ENCODE measurements at regions not wholly inside any gene's neighbourhood (a gene's known extent, or its start where the extent isn't known, plus 50 kb on each side); places are given as distances from the start of the nearest gene placed in this dataset.

DNA sequence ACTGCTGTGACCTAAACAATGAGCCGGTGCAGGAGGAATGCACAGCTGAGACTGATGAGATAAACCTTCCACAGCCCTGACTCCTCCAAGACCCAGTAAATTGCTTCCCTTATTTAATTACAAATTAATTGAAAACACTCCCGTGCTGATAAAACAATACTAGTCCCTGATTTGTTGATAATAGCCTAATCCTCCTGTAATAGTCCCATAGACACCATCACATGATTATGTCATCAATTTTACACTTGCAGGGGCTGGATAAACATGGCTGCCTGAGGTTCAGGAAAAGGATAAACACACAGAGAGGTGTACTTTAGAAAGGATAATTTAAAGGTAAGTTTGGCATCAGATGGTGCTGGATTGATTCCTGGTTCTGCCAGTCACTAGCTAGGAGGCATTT lies 84.6 kb upstream of the SPAG17 start:
- Mint-ChIP-seq H3K27ac (no peak overlapping the region), H3K4me1 (ENCODE audit: low read depth) (no peaks in the 10 kb centered on the region), H3K4me3 (no peak overlapping the region), H3K9me3 (no peaks in the 10 kb centered on the region), H3K36me3 (ENCODE audit: insufficient read depth in 2 of 2) (no peaks in the 10 kb centered on the region), H3K27me3 (ENCODE audit: low read depth) (no peaks in the 10 kb centered on the region)
- no peak for ATAC-seq (replicated peaks in 1 of 2)
- no peak for DNase-seq

GRCh38 chr1:118266436-118266835 lies 81.4 kb upstream of the SPAG17 start:
- DNase-seq: no peak
- H3K9me3 Mint-ChIP-seq: no peaks in the 10 kb centered on the region
- H3K36me3 Mint-ChIP-seq (ENCODE audit: insufficient read depth in 2 of 2): no peaks in the 10 kb centered on the region
- no peak for ATAC-seq (replicated peaks in 1 of 2)
- no peaks in the 10 kb centered on the region for H3K27me3 Mint-ChIP-seq (ENCODE audit: low read depth)
- H3K4me1 Mint-ChIP-seq (ENCODE audit: low read depth): no peaks in the 10 kb centered on the region
- no peak overlapping the region for H3K4me3 Mint-ChIP-seq
- no peak overlapping the region for H3K27ac Mint-ChIP-seq

- no peak overlapping the region for H3K4me3 Mint-ChIP-seq
- DNase-seq (no peak), ATAC-seq (replicated peaks in 1 of 2) (no peak)
- peaks cover 0 to 2% of the 10 kb centered on the region in 2 donors for H3K9me3 Mint-ChIP-seq
- no peaks in the 10 kb centered on the region for H3K27me3 Mint-ChIP-seq (ENCODE audit: low read depth)
- H3K36me3 Mint-ChIP-seq (ENCODE audit: insufficient read depth in 2 of 2): no peaks in the 10 kb centered on the region
- H3K27ac Mint-ChIP-seq: no peak overlapping the region
- H3K4me1 Mint-ChIP-seq (ENCODE audit: low read depth): no peaks in the 10 kb centered on the region
These were observed 79.3 kb upstream of the SPAG17 start for GRCh38 chr1:118264343-118264742.

DNA sequence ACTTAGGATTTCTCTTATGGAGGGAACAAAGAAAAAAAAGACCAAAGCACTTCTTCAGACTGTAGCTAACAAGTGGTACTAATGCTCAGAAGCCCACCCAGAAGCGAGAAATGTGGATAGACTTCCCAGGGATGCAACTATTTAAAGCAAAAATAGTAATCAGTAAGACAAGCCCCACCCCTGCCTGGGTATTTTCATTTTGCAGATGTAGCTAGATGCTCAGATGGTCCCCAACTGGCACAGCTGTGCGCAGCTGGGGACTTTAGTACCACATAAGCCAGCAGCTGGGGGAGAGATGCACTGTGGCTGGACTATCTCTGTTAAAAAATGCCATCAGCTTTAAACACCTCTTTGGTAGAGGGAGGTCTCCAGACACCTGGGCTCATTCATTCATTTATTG lies 77.8 kb upstream of the SPAG17 start:
- Mint-ChIP-seq H3K27me3 (ENCODE audit: low read depth) (no peaks in the 10 kb centered on the region), H3K4me1 (ENCODE audit: low read depth) (no peaks in the 10 kb centered on the region), H3K4me3 (no peak overlapping the region), H3K27ac (no peak overlapping the region), H3K9me3 (peaks cover 0 to 2% of the 10 kb centered on the region in 2 donors), H3K36me3 (ENCODE audit: insufficient read depth in 2 of 2) (no peaks in the 10 kb centered on the region)
- ATAC-seq (replicated peaks in 1 of 2): no peak
- no peak for DNase-seq

DNA sequence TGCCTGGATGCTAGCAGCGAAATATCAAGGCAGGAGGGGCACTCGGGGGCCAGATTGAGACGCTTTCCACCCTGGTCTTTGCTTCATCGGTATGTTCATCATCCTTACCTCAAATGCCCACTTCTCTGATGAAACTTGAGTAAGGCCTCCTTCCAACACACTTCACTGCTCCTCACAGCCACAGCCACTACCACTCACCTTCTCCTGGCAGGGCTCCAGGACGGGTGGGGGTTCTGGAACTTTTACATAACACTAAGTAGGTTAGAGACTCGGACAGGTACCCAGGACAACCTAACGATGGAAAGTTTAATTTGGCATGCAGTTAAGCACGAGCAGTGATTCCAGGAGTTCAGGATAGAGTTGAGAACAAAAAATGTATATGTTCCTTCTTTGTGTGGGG lies 73.9 kb upstream of the SPAG17 start:
- H3K27me3 Mint-ChIP-seq (ENCODE audit: low read depth): no peaks in the 10 kb centered on the region
- no peak overlapping the region for H3K27ac Mint-ChIP-seq
- no peak overlapping the region for H3K4me3 Mint-ChIP-seq
- DNase-seq: no peak
- no peak for ATAC-seq (replicated peaks in 1 of 2)
- H3K36me3 Mint-ChIP-seq (ENCODE audit: insufficient read depth in 2 of 2): no peaks in the 10 kb centered on the region
- H3K9me3 Mint-ChIP-seq: peaks cover 0 to 2% of the 10 kb centered on the region in 2 donors
- H3K4me1 Mint-ChIP-seq (ENCODE audit: low read depth): no peaks in the 10 kb centered on the region

GRCh38 chr1:118257946-118258345 lies 72.9 kb upstream of the SPAG17 start:
- H3K27ac Mint-ChIP-seq: no peak overlapping the region
- no peaks in the 10 kb centered on the region for H3K36me3 Mint-ChIP-seq (ENCODE audit: insufficient read depth in 2 of 2)
- no peaks in the 10 kb centered on the region for H3K4me1 Mint-ChIP-seq (ENCODE audit: low read depth)
- peaks cover 0 to 2% of the 10 kb centered on the region in 2 donors for H3K9me3 Mint-ChIP-seq
- DNase-seq (no peak), ATAC-seq (replicated peaks in 1 of 2) (no peak)
- H3K27me3 Mint-ChIP-seq (ENCODE audit: low read depth): no peaks in the 10 kb centered on the region
- H3K4me3 Mint-ChIP-seq: no peak overlapping the region

- Mint-ChIP-seq H3K4me3 (no peak overlapping the region), H3K27me3 (ENCODE audit: low read depth) (no peaks in the 10 kb centered on the region), H3K27ac (no peak overlapping the region), H3K36me3 (ENCODE audit: insufficient read depth in 2 of 2) (no peaks in the 10 kb centered on the region), H3K4me1 (ENCODE audit: low read depth) (no peaks in the 10 kb centered on the region), H3K9me3 (no peaks in the 10 kb centered on the region)
- ATAC-seq (replicated peaks in 1 of 2) (no peak), DNase-seq (no peak)
These were observed 69.7 kb upstream of the SPAG17 start for GRCh38 chr1:118254491-118255425.

DNA sequence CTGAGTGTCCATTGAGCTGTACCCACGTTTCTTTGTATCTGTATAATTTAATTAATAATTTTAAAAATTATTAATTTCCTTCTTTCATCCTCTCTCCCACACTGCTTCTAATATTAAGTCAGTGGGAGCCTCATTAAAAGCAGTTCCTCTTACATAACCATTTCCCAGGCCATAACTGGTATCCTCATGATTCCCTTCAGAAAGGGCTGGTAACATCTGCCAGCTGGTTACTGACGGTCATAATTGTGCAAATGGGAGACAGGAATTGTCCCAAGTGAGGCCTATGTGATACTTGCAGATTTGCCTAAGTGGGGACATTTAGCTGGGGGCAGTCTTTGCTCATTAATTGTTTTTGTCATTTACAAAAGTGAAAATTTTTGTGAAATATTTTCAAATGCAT lies 69.0 kb upstream of the SPAG17 start:
- H3K36me3 Mint-ChIP-seq (ENCODE audit: insufficient read depth in 2 of 2): no peaks in the 10 kb centered on the region

GRCh38 chr1:118253053-118253915 lies 68.3 kb upstream of the SPAG17 start:
- no peak overlapping the region for H3K4me3 Mint-ChIP-seq
- no peaks in the 10 kb centered on the region for H3K27me3 Mint-ChIP-seq (ENCODE audit: low read depth)
- H3K27ac Mint-ChIP-seq: no peak overlapping the region
- H3K36me3 Mint-ChIP-seq (ENCODE audit: insufficient read depth in 2 of 2): no peaks in the 10 kb centered on the region
- DNase-seq (no peak), ATAC-seq (replicated peaks in 1 of 2) (no peak)
- H3K9me3 Mint-ChIP-seq: no peaks in the 10 kb centered on the region
- H3K4me1 Mint-ChIP-seq (ENCODE audit: low read depth): no peaks in the 10 kb centered on the region

More for the DNA sequence above, 69.0 kb upstream of the SPAG17 start:
- ATAC-seq (replicated peaks in 1 of 2) (no peak), DNase-seq (no peak)
- Mint-ChIP-seq H3K9me3 (no peaks in the 10 kb centered on the region), H3K27ac (no peak overlapping the region), H3K4me1 (ENCODE audit: low read depth) (no peaks in the 10 kb centered on the region), H3K27me3 (ENCODE audit: low read depth) (no peaks in the 10 kb centered on the region), H3K4me3 (no peak overlapping the region)

DNA sequence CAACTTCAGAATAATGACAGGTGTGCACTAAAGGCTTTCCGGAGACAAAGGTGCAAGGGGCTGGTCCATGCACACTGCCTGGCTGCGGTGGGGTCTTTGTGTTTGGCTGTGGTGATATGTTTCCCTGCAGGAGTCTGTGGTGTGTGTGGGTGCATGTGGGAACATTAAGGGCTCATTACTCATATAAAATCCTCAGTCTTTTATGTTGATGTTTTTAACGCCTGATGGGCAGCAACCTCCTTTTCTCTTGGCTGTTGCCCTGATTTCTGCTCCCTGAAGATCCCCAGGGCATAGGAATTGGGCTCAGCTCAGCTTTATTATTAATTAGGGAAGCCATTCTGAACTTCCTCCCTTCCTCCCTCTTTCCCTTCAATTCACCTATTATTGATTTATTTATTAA lies 67.6 kb upstream of the SPAG17 start:
- H3K4me3 Mint-ChIP-seq: no peak overlapping the region
- DNase-seq: no peak
- no peaks in the 10 kb centered on the region for H3K9me3 Mint-ChIP-seq
- no peak for ATAC-seq (replicated peaks in 1 of 2)
- no peaks in the 10 kb centered on the region for H3K4me1 Mint-ChIP-seq (ENCODE audit: low read depth)
- no peaks in the 10 kb centered on the region for H3K36me3 Mint-ChIP-seq (ENCODE audit: insufficient read depth in 2 of 2)
- no peak overlapping the region for H3K27ac Mint-ChIP-seq
- no peaks in the 10 kb centered on the region for H3K27me3 Mint-ChIP-seq (ENCODE audit: low read depth)

- Mint-ChIP-seq H3K27me3 (ENCODE audit: low read depth) (no peaks in the 10 kb centered on the region), H3K36me3 (ENCODE audit: insufficient read depth in 2 of 2) (no peaks in the 10 kb centered on the region), H3K4me1 (ENCODE audit: low read depth) (no peaks in the 10 kb centered on the region), H3K4me3 (no peak overlapping the region), H3K9me3 (peaks cover 0 to 1% of the 10 kb centered on the region in 2 donors), H3K27ac (no peak overlapping the region)
- ATAC-seq (replicated peaks in 1 of 2): no peak
- no peak for DNase-seq
These were observed 65.2 kb upstream of the SPAG17 start for GRCh38 chr1:118250232-118250631.

- DNase-seq (no peak), ATAC-seq (replicated peaks in 1 of 2) (no peak)
- Mint-ChIP-seq H3K4me3 (no peak overlapping the region), H3K36me3 (ENCODE audit: insufficient read depth in 2 of 2) (no peaks in the 10 kb centered on the region), H3K4me1 (ENCODE audit: low read depth) (no peaks in the 10 kb centered on the region), H3K27me3 (ENCODE audit: low read depth) (no peaks in the 10 kb centered on the region), H3K9me3 (peaks cover 2 to 6% of the 10 kb centered on the region in 2 donors), H3K27ac (no peak overlapping the region)
These were observed 64.6 kb upstream of the SPAG17 start for GRCh38 chr1:118249641-118250040.

- Mint-ChIP-seq H3K36me3 (ENCODE audit: insufficient read depth in 2 of 2) (no peaks in the 10 kb centered on the region), H3K4me1 (ENCODE audit: low read depth) (no peaks in the 10 kb centered on the region), H3K27me3 (ENCODE audit: low read depth) (no peaks in the 10 kb centered on the region), H3K4me3 (no peak overlapping the region), H3K27ac (no peak overlapping the region), H3K9me3 (peaks cover 5 to 6% of the 10 kb centered on the region in 2 donors)
- DNase-seq (no peak), ATAC-seq (replicated peaks in 1 of 2) (no peak)
These were observed 62.6 kb upstream of the SPAG17 start for GRCh38 chr1:118247593-118247992.
